ENCODE measurements at regions not wholly inside any gene's neighbourhood (a gene's known extent, or its start where the extent isn't known, plus 50 kb on each side); places are given as distances from the start of the nearest gene placed in this dataset.

GRCh38 chr10:106301146-106301545, 863.4 kb downstream of the SORCS1 start:
- DNase-seq (ENCODE audit: low read depth) = no peak
- no peak for TF ChIP-seq CTCF (IDR thresholded peaks at IDR 0.05; ENCODE audit: low read depth, low read length, missing control alignments)
- H3K4me3 ChIP-seq (ENCODE audit: low read depth, low read length) = no peak overlapping the region

- no peak for DNase-seq (ENCODE audit: low read depth)
- TF ChIP-seq CTCF (IDR thresholded peaks at IDR 0.05; ENCODE audit: low read depth, low read length, missing control alignments) = no peak
- H3K4me3 ChIP-seq (ENCODE audit: low read depth, low read length) = no peak overlapping the region
Observed at GRCh38 chr10:106296750-106297392, 867.6 kb downstream of the SORCS1 start.

GRCh38 chr10:106284802-106285587, 879.5 kb downstream of the SORCS1 start:
- H3K4me3 ChIP-seq (ENCODE audit: low read depth, low read length) = no peak overlapping the region
- no peak for DNase-seq (ENCODE audit: low read depth)
- no peak for TF ChIP-seq CTCF (IDR thresholded peaks at IDR 0.05; ENCODE audit: low read depth, low read length, missing control alignments)

GRCh38 chr10:106280896-106281460, 883.5 kb downstream of the SORCS1 start:
- TF ChIP-seq CTCF (IDR thresholded peaks at IDR 0.05; ENCODE audit: low read depth, low read length, missing control alignments) = no peak
- no peak overlapping the region for H3K4me3 ChIP-seq (ENCODE audit: low read depth, low read length)
- no peak for DNase-seq (ENCODE audit: low read depth)

GRCh38 chr10:106278383-106278782, 886.1 kb downstream of the SORCS1 start:
- no peak for DNase-seq (ENCODE audit: low read depth)
- no peak overlapping the region for H3K4me3 ChIP-seq (ENCODE audit: low read depth, low read length)
- no peak for TF ChIP-seq CTCF (IDR thresholded peaks at IDR 0.05; ENCODE audit: low read depth, low read length, missing control alignments)

- no peak for DNase-seq (ENCODE audit: low read depth)
- TF ChIP-seq CTCF (IDR thresholded peaks at IDR 0.05; ENCODE audit: low read depth, low read length, missing control alignments) = no peak
- H3K4me3 ChIP-seq (ENCODE audit: low read depth, low read length) = no peak overlapping the region
Observed at GRCh38 chr10:106271237-106271636, 893.3 kb downstream of the SORCS1 start.

Data from GM12864 (cell line).